ENCODE measurements at regions not wholly inside any gene's neighbourhood (a gene's known extent, or its start where the extent isn't known, plus 50 kb on each side); places are given as distances from the start of the nearest gene placed in this dataset.

DNA sequence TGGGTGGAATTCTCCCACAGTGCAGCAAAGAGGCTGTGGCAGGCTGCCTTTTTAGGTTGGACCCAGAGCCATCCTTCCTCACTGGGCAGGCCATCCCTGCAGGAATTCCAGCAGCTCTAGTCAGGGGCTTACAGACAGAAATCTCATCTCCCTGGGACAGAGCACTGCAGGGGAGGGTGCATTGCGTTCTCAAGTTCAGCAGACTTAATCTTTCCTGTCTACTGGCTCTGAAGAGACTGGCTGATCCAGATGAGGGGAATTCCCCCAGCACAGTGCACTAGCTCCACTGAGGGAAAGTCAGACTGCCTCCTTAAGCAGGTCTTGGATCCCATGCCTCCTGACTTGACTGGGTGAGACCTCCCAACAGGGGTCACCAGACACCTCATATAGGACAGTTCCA is 899.7 kb upstream of the VRK2 start:
- Histone ChIP-seq H3K36me3 (ENCODE audit: control insufficient read depth, insufficient read depth, low read length) (no peaks in the 10 kb centered on the region), H3K27me3 (ENCODE audit: control insufficient read depth, insufficient read depth, low read length) (no peaks in the 10 kb centered on the region), H3K4me3 (ENCODE audit: low read depth, low read length) (no peak overlapping the region)
- TF ChIP-seq, protein P1, sequence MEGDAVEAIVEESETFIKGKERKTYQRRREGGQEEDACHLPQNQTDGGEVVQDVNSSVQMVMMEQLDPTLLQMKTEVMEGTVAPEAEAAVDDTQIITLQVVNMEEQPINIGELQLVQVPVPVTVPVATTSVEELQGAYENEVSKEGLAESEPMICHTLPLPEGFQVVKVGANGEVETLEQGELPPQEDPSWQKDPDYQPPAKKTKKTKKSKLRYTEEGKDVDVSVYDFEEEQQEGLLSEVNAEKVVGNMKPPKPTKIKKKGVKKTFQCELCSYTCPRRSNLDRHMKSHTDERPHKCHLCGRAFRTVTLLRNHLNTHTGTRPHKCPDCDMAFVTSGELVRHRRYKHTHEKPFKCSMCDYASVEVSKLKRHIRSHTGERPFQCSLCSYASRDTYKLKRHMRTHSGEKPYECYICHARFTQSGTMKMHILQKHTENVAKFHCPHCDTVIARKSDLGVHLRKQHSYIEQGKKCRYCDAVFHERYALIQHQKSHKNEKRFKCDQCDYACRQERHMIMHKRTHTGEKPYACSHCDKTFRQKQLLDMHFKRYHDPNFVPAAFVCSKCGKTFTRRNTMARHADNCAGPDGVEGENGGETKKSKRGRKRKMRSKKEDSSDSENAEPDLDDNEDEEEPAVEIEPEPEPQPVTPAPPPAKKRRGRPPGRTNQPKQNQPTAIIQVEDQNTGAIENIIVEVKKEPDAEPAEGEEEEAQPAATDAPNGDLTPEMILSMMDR (IDR thresholded peaks at IDR 0.05; ENCODE audit: insufficient read depth, low read length, severe bottlenecking), result no peak
- no peak for DNase-seq (ENCODE audit: low read depth)
- FAIRE-seq, result no peak

DNA sequence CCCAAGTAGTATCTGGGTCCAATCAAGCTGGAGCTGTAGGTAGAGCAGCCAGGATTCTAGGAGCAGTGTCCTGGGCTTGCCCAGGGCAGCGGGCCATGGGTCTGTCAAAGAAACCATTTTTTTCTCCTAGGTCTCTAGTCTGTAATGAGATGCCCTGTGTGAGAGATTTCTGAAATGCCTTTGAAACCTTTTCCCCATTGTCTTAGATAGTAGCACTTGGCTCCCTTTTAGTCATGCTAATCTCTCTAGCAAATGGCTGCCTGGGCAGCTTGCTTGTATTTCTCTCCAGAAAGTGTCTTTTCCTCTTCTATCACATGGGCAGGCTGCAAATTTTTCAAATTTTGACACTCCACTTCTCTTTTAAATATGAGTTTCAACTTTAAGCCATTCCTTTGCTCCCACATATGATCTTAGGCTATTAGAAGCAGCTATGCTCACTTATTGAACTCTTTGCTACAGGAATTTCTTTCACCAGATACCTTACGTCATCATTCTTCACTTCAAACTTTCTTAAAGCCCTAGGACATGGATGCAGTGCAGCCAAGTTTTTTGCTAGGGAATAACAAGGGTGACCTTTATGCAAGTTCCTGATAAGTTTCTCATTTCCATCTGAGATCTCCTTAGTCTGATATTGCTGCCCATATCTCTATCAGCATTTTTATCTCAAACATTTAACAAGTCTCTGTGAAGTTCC is 890.2 kb upstream of the VRK2 start:
- no peak for DNase-seq (ENCODE audit: low read depth)
- Histone ChIP-seq H3K4me3 (ENCODE audit: low read depth, low read length) (no peak overlapping the region), H3K27me3 (ENCODE audit: control insufficient read depth, insufficient read depth, low read length) (no peaks in the 10 kb centered on the region), H3K36me3 (ENCODE audit: control insufficient read depth, insufficient read depth, low read length) (no peaks in the 10 kb centered on the region)
- FAIRE-seq, result no peak
- TF ChIP-seq, protein P1 (IDR thresholded peaks at IDR 0.05; ENCODE audit: insufficient read depth, low read length, severe bottlenecking), result no peak

DNA sequence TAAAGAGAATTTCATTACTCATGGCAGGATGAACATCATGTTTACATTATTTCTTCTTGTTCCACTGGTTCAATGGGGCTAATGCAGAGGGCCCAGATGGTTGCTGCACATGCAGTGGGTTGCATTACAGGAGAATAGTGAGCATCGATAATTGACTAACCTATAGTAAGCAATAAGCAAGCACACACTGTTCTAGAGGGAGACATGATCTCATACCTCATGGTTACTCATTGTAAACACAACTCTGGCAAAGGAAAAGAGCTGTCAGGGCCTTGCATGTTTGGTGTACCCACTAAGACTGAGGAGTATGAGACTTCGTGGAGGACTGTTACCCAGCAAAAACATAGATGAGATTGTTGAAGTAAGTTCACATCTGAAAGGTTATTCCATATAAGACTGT is 885.6 kb upstream of the VRK2 start:
- H3K36me3 ChIP-seq (ENCODE audit: control insufficient read depth, insufficient read depth, low read length), result no peaks in the 10 kb centered on the region
- H3K4me3 ChIP-seq (ENCODE audit: low read depth, low read length), result no peak overlapping the region
- peak; percentile 93 for DNase-seq (ENCODE audit: low read depth)
- FAIRE-seq, result no peak
- TF ChIP-seq, protein P1 (IDR thresholded peaks at IDR 0.05; ENCODE audit: insufficient read depth, low read length, severe bottlenecking), result no peak
- no peaks in the 10 kb centered on the region for H3K27me3 ChIP-seq (ENCODE audit: control insufficient read depth, insufficient read depth, low read length)

DNA sequence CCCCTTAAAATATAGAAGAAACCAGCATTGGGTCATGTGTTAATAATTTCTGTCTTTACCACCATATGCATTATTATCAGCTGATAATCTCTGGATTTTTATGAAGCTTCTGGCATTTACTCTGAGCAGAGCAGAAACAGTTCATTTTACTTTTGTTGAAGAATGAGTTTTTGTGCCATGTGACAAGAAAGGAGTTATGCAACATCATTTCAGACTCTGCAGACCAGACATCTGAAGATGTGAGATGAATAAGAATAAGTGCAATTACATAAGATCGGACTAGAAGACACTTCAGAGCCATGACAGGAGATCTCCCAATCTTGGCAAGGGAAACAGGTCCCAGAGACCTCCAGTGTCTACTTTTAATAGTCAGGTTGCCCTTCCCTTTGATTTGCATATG is 869.4 kb upstream of the VRK2 start:
- no peaks in the 10 kb centered on the region for H3K36me3 ChIP-seq (ENCODE audit: control insufficient read depth, insufficient read depth, low read length)
- TF ChIP-seq, protein P1 (IDR thresholded peaks at IDR 0.05; ENCODE audit: insufficient read depth, low read length, severe bottlenecking), result no peak
- no peaks in the 10 kb centered on the region for H3K27me3 ChIP-seq (ENCODE audit: control insufficient read depth, insufficient read depth, low read length)
- FAIRE-seq (no peak), DNase-seq (ENCODE audit: low read depth) (no peak)
- H3K4me3 ChIP-seq (ENCODE audit: low read depth, low read length), result no peak overlapping the region

DNA sequence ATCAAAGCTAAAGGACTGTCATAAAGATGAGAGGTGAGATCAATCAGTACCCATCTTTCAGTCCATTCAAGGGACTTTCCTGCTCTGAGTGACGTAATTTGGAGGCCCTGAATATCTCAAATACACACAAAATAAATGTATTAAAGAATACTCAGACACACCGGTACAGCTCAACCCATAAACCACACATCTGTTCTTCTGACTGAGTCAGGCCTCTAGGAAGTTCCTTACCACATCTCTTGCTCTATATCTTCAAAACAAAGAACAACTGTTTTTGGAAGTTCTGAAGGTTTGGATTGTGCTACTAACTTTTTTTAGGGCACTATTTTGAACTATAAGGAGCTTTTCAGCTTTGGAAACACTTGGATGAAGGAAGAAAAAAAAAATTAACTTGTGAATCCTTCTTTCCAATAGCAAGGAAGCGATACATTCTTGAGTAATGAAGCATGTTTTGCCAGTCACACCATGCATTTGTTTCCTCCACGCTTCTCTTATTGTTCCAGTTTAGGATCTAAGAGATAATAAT is 866.5 kb upstream of the VRK2 start:
- H3K36me3 ChIP-seq (ENCODE audit: control insufficient read depth, insufficient read depth, low read length), result no peaks in the 10 kb centered on the region
- no peak overlapping the region for H3K4me3 ChIP-seq (ENCODE audit: low read depth, low read length)
- peak; percentile 73 for DNase-seq (ENCODE audit: low read depth)
- FAIRE-seq, result no peak
- TF ChIP-seq, protein P1 (IDR thresholded peaks at IDR 0.05; ENCODE audit: insufficient read depth, low read length, severe bottlenecking), result no peak
- H3K27me3 ChIP-seq (ENCODE audit: control insufficient read depth, insufficient read depth, low read length), result no peaks in the 10 kb centered on the region

DNA sequence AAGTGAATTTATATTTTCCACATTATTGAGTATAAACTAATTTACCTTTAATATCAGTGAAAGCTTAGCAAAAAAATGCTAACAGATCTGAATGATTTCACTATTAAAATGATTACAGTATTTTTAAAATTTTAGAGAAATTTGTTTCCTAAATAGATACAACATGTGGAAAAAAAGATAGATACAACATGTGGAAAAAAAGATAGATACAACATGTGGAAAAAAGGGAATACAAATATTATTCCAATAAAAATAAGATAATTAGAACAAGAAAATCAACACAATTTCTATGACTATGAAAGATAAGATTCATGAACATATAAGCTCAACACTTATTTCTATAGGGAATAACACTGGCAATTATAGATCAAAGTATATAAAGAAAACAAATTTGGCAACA is 865.9 kb upstream of the VRK2 start:
- no peak for DNase-seq (ENCODE audit: low read depth)
- no peak for FAIRE-seq
- H3K36me3 ChIP-seq (ENCODE audit: control insufficient read depth, insufficient read depth, low read length), result no peaks in the 10 kb centered on the region
- TF ChIP-seq, protein P1 (IDR thresholded peaks at IDR 0.05; ENCODE audit: insufficient read depth, low read length, severe bottlenecking), result no peak
- H3K4me3 ChIP-seq (ENCODE audit: low read depth, low read length), result no peak overlapping the region
- H3K27me3 ChIP-seq (ENCODE audit: control insufficient read depth, insufficient read depth, low read length), result no peaks in the 10 kb centered on the region
